ENCODE measurements at regions not wholly inside any gene's neighbourhood (a gene's known extent, or its start where the extent isn't known, plus 50 kb on each side); places are given as distances from the start of the nearest gene placed in this dataset.

DNA sequence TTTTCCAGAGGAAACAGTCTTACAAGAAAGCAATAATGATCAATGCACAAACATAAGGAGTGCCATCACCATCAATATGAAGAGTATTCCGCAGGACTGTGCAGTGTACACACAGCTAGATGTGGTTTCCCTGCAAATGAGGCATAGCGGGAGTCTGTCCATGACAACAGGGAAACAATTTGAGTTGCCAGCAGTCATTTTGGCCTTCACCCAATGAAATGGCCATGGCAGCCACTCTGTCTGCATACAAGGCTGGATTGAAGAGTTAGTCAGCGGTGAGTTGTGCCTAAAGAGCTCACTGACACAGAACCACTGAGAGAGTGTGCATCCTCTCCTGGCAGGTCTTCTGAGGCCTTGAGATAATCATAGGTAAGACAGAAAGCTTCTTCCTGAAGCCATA, 303.3 kb downstream of the IPMK start:
- H3K36me3 ChIP-seq (ENCODE audit: control insufficient read depth, insufficient read depth, low read length) = no peaks in the 10 kb centered on the region
- H3K27ac ChIP-seq (ENCODE audit: low read length) = no peak overlapping the region
- H3K4me1 ChIP-seq (ENCODE audit: control insufficient read depth, insufficient read depth, low read length) = no peaks in the 10 kb centered on the region

DNA sequence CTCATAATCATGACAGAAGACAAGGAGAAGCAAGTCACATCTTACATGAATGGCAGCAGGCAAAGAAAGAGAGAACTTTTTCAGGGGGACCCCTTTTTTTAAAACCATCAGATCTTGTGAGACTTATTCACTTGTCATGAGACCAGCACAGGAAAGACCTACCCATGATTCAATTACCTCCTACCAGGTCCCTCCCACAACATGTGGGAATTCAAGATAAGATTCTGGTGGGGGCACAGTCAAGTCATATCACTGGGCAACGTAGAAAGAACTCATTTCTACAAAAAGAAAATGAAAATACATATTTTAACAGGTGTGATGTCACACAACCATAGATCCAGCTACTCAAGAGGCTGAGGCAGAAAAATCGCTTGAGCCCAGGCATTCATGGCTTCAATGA, 304.1 kb downstream of the IPMK start:
- no peaks in the 10 kb centered on the region for H3K9me3 ChIP-seq (replicated peaks; ENCODE audit: control insufficient read depth, low read depth, low read length)
- H3K27ac ChIP-seq (ENCODE audit: low read length) = no peak overlapping the region
- WGBS (ENCODE audit: insufficient coverage) = no CpG with 5 or more reads among the region's 2 CpGs

More for the DNA sequence above, 303.3 kb downstream of the IPMK start:
- Histone ChIP-seq H3K4me3 (ENCODE audit: low read length) (no peak overlapping the region), H3K27me3 (ENCODE audit: control insufficient read depth, insufficient read depth, low read length) (no peaks in the 10 kb centered on the region), H3K9me3 (replicated peaks; ENCODE audit: control insufficient read depth, low read depth, low read length) (no peaks in the 10 kb centered on the region)
- WGBS (ENCODE audit: insufficient coverage) = 79% methylated on average over 2 of the region's 3 CpGs
- peak; percentile 39 for DNase-seq

DNA sequence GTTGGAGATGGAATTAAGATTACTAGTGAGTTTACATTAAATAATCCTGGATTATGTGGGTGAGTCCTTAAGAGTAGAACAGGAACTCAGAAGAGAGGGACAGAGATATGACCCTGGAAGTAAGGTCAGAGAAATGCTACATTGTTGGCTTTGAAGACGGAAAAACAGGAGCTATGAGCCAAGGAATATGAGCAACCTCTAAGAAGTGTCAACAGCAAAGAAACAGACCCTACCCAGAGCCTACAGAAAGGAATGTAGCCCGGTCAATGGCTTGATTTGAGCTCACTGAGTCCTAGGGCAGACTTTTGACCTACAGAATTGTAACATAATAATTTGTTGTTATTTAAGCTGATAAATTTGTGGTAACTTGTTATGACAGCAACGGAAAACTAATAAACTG, 304.9 kb downstream of the IPMK start:
- no CpG with 5 or more reads among the region's 3 CpGs for WGBS (ENCODE audit: insufficient coverage)
- H3K4me1 ChIP-seq (ENCODE audit: control insufficient read depth, insufficient read depth, low read length) = no peaks in the 10 kb centered on the region
- no peaks in the 10 kb centered on the region for H3K27me3 ChIP-seq (ENCODE audit: control insufficient read depth, insufficient read depth, low read length)
- no peak for DNase-seq
- H3K27ac ChIP-seq (ENCODE audit: low read length) = no peak overlapping the region
- H3K4me3 ChIP-seq (ENCODE audit: low read length) = no peak overlapping the region
- no peaks in the 10 kb centered on the region for H3K9me3 ChIP-seq (replicated peaks; ENCODE audit: control insufficient read depth, low read depth, low read length)
- H3K36me3 ChIP-seq (ENCODE audit: control insufficient read depth, insufficient read depth, low read length) = no peaks in the 10 kb centered on the region

More for the DNA sequence above, 304.1 kb downstream of the IPMK start:
- no peaks in the 10 kb centered on the region for H3K4me1 ChIP-seq (ENCODE audit: control insufficient read depth, insufficient read depth, low read length)
- no peak overlapping the region for H3K4me3 ChIP-seq (ENCODE audit: low read length)
- H3K36me3 ChIP-seq (ENCODE audit: control insufficient read depth, insufficient read depth, low read length) = no peaks in the 10 kb centered on the region
- no peaks in the 10 kb centered on the region for H3K27me3 ChIP-seq (ENCODE audit: control insufficient read depth, insufficient read depth, low read length)
- DNase-seq = no peak

DNA sequence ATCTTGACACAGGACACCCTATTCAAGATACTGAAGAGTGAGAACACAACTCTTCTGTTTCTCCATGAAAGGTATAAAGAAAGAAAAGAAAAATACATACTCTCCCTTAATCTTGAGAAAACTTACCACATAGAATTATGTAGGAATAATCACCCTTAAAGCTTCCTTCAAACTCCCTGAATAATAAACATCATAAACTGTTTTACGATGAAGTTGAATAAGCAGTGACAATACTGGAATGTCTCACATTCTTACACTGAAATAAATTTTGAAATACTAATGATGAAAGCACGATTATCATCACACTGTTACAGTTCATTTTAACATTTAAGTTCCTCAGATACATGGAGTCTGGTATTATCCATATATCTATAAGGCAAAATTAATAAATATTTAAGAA, 306.2 kb downstream of the IPMK start:
- no CpG with 5 or more reads among the region's 2 CpGs for WGBS (ENCODE audit: insufficient coverage)
- Histone ChIP-seq H3K4me1 (ENCODE audit: control insufficient read depth, insufficient read depth, low read length) (no peaks in the 10 kb centered on the region), H3K36me3 (ENCODE audit: control insufficient read depth, insufficient read depth, low read length) (no peaks in the 10 kb centered on the region), H3K27me3 (ENCODE audit: control insufficient read depth, insufficient read depth, low read length) (no peaks in the 10 kb centered on the region), H3K9me3 (replicated peaks; ENCODE audit: control insufficient read depth, low read depth, low read length) (no peaks in the 10 kb centered on the region), H3K4me3 (ENCODE audit: low read length) (no peak overlapping the region), H3K27ac (ENCODE audit: low read length) (no peak overlapping the region)
- no peak for DNase-seq

DNA sequence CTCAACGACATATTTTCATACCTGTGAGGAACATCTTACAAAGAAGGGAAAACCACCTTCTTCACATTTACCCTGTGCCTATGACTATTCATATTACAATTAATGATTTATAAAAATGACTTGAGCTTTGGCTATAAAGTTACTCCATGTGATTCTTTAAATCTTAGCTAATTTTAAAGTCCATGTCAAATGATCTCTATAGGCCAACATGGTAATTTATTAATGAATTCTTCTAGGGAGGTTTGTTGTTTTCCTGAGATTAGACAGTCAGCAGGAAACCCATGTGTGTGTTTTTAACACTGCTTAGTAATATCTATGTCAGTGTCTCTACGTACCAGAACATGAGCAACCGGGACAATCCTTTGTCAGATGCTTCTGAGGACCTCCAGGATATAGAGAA, 307.3 kb downstream of the IPMK start:
- Histone ChIP-seq H3K4me3 (ENCODE audit: low read length) (no peak overlapping the region), H3K27ac (ENCODE audit: low read length) (no peak overlapping the region), H3K36me3 (ENCODE audit: control insufficient read depth, insufficient read depth, low read length) (no peaks in the 10 kb centered on the region), H3K27me3 (ENCODE audit: control insufficient read depth, insufficient read depth, low read length) (no peaks in the 10 kb centered on the region), H3K4me1 (ENCODE audit: control insufficient read depth, insufficient read depth, low read length) (no peaks in the 10 kb centered on the region), H3K9me3 (replicated peaks; ENCODE audit: control insufficient read depth, low read depth, low read length) (no peaks in the 10 kb centered on the region)
- no peak for DNase-seq
- 82% methylated on average over 2 of the region's 3 CpGs for WGBS (ENCODE audit: insufficient coverage)

DNA sequence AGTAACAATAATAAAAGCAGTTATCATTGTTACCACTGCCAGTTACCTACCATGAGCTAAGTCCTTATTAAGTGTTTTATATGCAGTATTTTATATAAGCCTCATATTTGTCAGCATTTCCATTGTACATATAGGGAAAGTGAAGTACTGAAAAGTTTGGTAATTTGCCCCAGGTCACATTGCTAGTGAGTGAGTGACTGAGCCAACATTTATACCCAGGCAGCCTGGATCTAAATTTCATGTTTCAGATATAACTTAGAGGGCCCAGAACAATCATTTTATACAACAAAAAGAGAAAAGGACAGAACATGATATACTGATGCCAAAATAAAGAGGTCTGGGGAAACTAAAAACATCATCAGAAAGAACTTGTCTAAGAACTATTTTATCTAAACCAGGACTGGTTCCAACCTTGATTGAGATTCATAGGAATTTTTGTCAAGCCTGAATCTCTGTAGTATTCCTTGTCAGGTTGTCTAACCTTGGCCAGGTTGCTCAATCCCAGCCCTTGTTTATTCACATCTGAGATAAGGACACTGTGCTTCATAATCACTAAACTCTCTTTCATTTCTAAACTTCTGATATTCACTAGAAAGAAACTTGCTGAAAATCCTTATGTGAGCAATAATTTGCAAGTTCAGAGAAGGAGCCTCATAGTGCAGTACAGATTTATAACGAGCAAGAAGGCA, 308.2 kb downstream of the IPMK start:
- H3K27me3 ChIP-seq (ENCODE audit: control insufficient read depth, insufficient read depth, low read length) = no peaks in the 10 kb centered on the region
- no peaks in the 10 kb centered on the region for H3K4me1 ChIP-seq (ENCODE audit: control insufficient read depth, insufficient read depth, low read length)
- no peaks in the 10 kb centered on the region for H3K36me3 ChIP-seq (ENCODE audit: control insufficient read depth, insufficient read depth, low read length)
- WGBS (ENCODE audit: insufficient coverage) = no CpG with 5 or more reads among the region's 1 CpG
- no peak for DNase-seq
- no peak overlapping the region for H3K4me3 ChIP-seq (ENCODE audit: low read length)
- no peaks in the 10 kb centered on the region for H3K9me3 ChIP-seq (replicated peaks; ENCODE audit: control insufficient read depth, low read depth, low read length)
- H3K27ac ChIP-seq (ENCODE audit: low read length) = no peak overlapping the region

DNA sequence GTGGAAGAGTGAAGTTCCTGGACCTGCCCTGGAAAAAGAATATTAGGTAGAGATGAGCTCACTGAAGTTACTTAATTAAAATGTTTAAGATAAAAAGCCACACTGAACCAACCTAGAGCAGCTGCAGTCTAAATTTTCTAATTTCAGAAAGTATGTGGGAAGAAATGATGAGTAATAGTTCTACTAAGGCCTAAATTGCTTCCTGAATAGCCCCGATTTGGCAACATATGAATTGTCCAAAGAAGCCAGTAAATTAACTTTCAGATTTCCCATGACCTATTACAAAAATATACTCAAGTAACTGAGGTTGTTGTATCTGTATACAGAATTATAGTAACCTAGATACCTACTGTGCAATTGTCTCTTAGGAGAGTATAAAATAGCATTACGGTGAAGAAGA, 312.6 kb downstream of the IPMK start:
- H3K36me3 ChIP-seq (ENCODE audit: control insufficient read depth, insufficient read depth, low read length) = no peaks in the 10 kb centered on the region
- no peak for DNase-seq
- H3K4me1 ChIP-seq (ENCODE audit: control insufficient read depth, insufficient read depth, low read length) = no peaks in the 10 kb centered on the region
- no peaks in the 10 kb centered on the region for H3K27me3 ChIP-seq (ENCODE audit: control insufficient read depth, insufficient read depth, low read length)
- WGBS (ENCODE audit: insufficient coverage) = no CpG with 5 or more reads among the region's 2 CpGs
- no peak overlapping the region for H3K4me3 ChIP-seq (ENCODE audit: low read length)
- H3K9me3 ChIP-seq (replicated peaks; ENCODE audit: control insufficient read depth, low read depth, low read length) = no peaks in the 10 kb centered on the region
- H3K27ac ChIP-seq (ENCODE audit: low read length) = no peak overlapping the region

DNA sequence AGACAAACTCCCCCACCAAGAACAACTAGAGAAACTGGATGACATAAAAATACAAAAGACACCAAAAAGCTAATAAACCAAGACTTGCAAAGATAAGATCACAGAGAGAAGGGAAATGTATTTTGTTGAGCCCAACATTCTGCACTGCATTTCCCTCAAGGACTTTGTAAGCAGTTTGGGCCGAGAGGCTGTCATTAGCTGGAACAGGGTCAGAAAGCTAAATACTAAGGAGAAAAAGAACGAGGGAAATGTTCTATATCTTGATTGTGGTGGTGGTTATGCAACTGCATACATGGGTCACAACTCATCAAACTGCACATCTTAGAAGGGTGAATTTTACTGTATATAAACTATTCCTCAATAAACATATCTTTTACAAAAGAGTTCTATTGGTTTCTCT, 315.0 kb downstream of the IPMK start:
- Histone ChIP-seq H3K36me3 (ENCODE audit: control insufficient read depth, insufficient read depth, low read length) (no peaks in the 10 kb centered on the region), H3K27ac (ENCODE audit: low read length) (no peak overlapping the region), H3K4me1 (ENCODE audit: control insufficient read depth, insufficient read depth, low read length) (no peaks in the 10 kb centered on the region), H3K27me3 (ENCODE audit: control insufficient read depth, insufficient read depth, low read length) (no peaks in the 10 kb centered on the region), H3K9me3 (replicated peaks; ENCODE audit: control insufficient read depth, low read depth, low read length) (no peaks in the 10 kb centered on the region), H3K4me3 (ENCODE audit: low read length) (no peak overlapping the region)
- DNase-seq = peak; percentile 5
- WGBS (ENCODE audit: insufficient coverage) = 25% methylated on average over 2 of the region's 2 CpGs

DNA sequence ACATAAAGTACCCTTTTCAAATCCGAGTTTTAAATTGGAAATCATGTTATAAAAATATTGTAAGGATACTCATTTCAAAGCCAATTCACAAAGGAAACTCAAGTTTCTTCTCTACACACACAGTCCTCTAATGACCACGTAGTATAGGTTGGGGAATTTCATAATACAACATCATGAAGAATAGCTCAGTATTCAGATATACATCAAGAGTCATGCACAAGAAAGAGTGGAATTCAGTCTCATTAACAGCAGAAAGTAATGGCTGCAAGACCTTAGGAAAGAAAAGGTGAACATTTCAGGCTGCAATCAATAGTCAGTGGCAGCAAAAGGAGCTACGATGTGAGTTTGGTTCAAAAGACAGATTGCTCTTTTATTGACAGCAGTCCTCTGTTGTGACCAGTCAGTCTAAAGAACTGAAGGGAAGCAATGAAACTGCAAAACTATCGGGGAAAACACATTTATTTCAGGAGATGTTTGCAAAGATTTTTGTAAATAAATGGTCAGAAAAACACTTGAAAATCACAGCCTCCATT, 317.2 kb downstream of the IPMK start:
- DNase-seq = no peak
- H3K36me3 ChIP-seq (ENCODE audit: control insufficient read depth, insufficient read depth, low read length) = no peaks in the 10 kb centered on the region
- no peaks in the 10 kb centered on the region for H3K9me3 ChIP-seq (replicated peaks; ENCODE audit: control insufficient read depth, low read depth, low read length)
- H3K4me1 ChIP-seq (ENCODE audit: control insufficient read depth, insufficient read depth, low read length) = no peaks in the 10 kb centered on the region
- WGBS (ENCODE audit: insufficient coverage) = 29% methylated on average over 1 of the region's 4 CpGs
- H3K4me3 ChIP-seq (ENCODE audit: low read length) = no peak overlapping the region
- no peak overlapping the region for H3K27ac ChIP-seq (ENCODE audit: low read length)
- H3K27me3 ChIP-seq (ENCODE audit: control insufficient read depth, insufficient read depth, low read length) = no peaks in the 10 kb centered on the region

DNA sequence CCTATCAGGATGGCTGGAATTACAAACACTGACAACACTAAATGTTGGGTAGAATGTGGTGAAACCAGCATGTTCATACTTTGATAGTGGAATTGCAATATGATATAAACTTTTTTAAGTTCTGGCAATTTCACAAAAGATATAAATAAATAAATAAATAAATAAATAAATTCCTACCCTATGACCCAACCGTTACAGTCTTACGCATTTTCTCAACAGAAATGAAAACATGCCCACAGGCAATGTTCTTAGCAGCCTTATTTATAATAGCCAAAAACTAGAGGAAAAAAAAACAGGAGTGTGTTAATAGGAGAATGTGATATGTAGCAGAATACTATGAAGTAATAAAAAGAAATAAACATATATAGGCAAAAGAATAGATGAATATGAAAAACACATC, 318.9 kb downstream of the IPMK start:
- no peaks in the 10 kb centered on the region for H3K36me3 ChIP-seq (ENCODE audit: control insufficient read depth, insufficient read depth, low read length)
- no peak overlapping the region for H3K27ac ChIP-seq (ENCODE audit: low read length)
- no peak overlapping the region for H3K4me3 ChIP-seq (ENCODE audit: low read length)
- no peaks in the 10 kb centered on the region for H3K4me1 ChIP-seq (ENCODE audit: control insufficient read depth, insufficient read depth, low read length)
- H3K27me3 ChIP-seq (ENCODE audit: control insufficient read depth, insufficient read depth, low read length) = no peaks in the 10 kb centered on the region
- H3K9me3 ChIP-seq (replicated peaks; ENCODE audit: control insufficient read depth, low read depth, low read length) = no peaks in the 10 kb centered on the region
- DNase-seq = no peak
- WGBS (ENCODE audit: insufficient coverage) = no CpG with 5 or more reads among the region's 2 CpGs

DNA sequence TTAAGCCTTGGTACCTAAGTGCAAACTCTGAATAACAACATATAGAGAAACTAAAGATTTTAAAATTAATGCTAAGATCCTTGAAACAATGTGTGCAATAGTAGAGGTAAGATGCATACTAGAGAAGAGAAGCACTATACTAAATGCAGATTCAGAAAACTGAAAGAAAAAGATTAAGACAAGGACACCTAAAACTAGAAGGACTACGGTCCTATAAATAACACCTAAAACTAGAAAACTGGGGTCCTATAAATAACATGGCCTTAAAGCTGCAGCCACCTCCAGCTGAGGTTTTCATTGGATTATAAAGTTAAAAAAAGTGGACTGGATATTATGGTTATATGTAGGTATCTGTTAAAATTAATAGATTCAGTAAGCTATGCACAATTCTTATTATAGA, 320.9 kb downstream of the IPMK start:
- no peak overlapping the region for H3K27ac ChIP-seq (ENCODE audit: low read length)
- H3K4me3 ChIP-seq (ENCODE audit: low read length) = no peak overlapping the region
- H3K4me1 ChIP-seq (ENCODE audit: control insufficient read depth, insufficient read depth, low read length) = no peaks in the 10 kb centered on the region
- H3K27me3 ChIP-seq (ENCODE audit: control insufficient read depth, insufficient read depth, low read length) = no peaks in the 10 kb centered on the region
- no CpG with 5 or more reads among the region's 1 CpG for WGBS (ENCODE audit: insufficient coverage)
- no peaks in the 10 kb centered on the region for H3K36me3 ChIP-seq (ENCODE audit: control insufficient read depth, insufficient read depth, low read length)
- no peak for DNase-seq
- H3K9me3 ChIP-seq (replicated peaks; ENCODE audit: control insufficient read depth, low read depth, low read length) = no peaks in the 10 kb centered on the region

All from muscle of leg (tissue), 3 donors.